ENCODE measurements at regions not wholly inside any gene's neighbourhood (a gene's known extent, or its start where the extent isn't known, plus 50 kb on each side); places are given as distances from the start of the nearest gene placed in this dataset.

DNA sequence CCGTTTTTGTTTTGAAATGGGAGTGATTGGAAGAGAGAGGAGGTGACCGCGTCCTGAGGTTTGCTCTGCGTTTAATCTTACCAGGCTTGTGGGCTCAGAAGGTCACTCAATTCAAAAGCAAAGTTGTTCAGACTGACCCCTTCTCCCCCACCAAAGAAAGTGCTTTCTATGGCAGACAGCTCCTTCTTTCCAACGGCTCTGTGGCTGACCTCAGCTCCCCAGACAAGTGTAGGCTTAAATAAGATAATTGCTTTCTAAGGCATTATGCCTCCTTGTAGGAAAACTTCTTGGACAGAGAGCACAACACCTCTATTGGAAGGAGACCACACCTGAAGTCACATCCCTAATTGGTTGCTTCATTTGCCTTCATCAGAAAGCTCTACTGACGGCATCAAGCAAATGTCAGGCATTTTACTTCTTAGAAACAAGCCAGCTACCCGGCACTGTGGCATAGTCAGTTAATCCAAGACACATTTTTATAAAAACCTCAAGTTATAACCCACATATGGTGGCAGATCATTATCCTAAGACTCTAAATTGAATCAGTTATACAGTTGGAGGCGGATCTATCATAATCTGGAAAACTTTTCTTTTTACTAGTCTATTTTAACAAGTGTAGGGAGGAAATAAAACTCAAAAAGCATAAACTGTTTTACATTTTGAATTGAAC is 94.9 kb downstream of the TMEM174 start:
- Histone ChIP-seq H3K27ac (ENCODE audit: insufficient read length, low read depth, low read length) (no peak overlapping the region), H4K8ac (replicated peaks; ENCODE audit: insufficient read length, low read depth, low read length) (no peak overlapping the region), H3K4me1 (ENCODE audit: insufficient read depth, low read length) (0 out of 2 replicates have a peak, but pooled peaks cover 4% of the 10 kb centered on the region), H2AFZ (ENCODE audit: low read length) (no peak overlapping the region), H3K56ac (ENCODE audit: insufficient read length, low read depth, low read length) (no peak overlapping the region), H4K20me1 (ENCODE audit: control insufficient read depth, insufficient read depth, insufficient read length) (no peaks in the 10 kb centered on the region), H4K91ac (ENCODE audit: insufficient read length, low read depth, low read length) (no peak overlapping the region), H3T11ph (ENCODE audit: low read length) (no peak overlapping the region), H3K9ac (ENCODE audit: extremely low read depth, insufficient read length, low read length) (no peak overlapping the region), H3K18ac (ENCODE audit: insufficient read length, low read depth, low read length) (no peak overlapping the region), H3K14ac (ENCODE audit: insufficient read depth, low read length) (no peak overlapping the region), H3K79me2 (ENCODE audit: insufficient read depth, low read length) (no peaks in the 10 kb centered on the region), H2BK12ac (ENCODE audit: insufficient read length, low read depth, low read length) (no peak overlapping the region), H3K4ac (ENCODE audit: low read depth, low read length) (no peak overlapping the region), H2BK15ac (ENCODE audit: low read depth, low read length) (no peak overlapping the region), H2BK5ac (ENCODE audit: insufficient read length, low read length) (no peak overlapping the region), H2BK120ac (ENCODE audit: low read depth, low read length, poor library complexity, severe bottlenecking) (no peak overlapping the region), H3K23me2 (ENCODE audit: insufficient read length, low read depth, low read length, poor library complexity, severe bottlenecking) (no peaks in the 10 kb centered on the region), H3K27me3 (ENCODE audit: insufficient read depth, low read length) (no peaks in the 10 kb centered on the region), H3K9me3 (ENCODE audit: control insufficient read depth, low read depth, low read length) (no peaks in the 10 kb centered on the region), H3K79me1 (ENCODE audit: insufficient read depth, low read depth, low read length, poor library complexity, severe bottlenecking) (no peaks in the 10 kb centered on the region), H3K23ac (ENCODE audit: insufficient read length, low read depth, low read length) (no peak overlapping the region), H2AK5ac (ENCODE audit: insufficient read length, low read length) (no peak overlapping the region), H3K4me2 (ENCODE audit: insufficient read depth, insufficient read length, low read length) (no peak overlapping the region), H4K5ac (ENCODE audit: insufficient read length, low read depth, low read length) (no peak overlapping the region), H2BK20ac (ENCODE audit: low read depth, low read length, poor library complexity, severe bottlenecking) (no peak overlapping the region)
- H3K27me3 Mint-ChIP-seq (ENCODE audit: low read depth), result peaks cover 10% of the 10 kb centered on the region
- H3K27ac Mint-ChIP-seq, result no peak overlapping the region
- TF ChIP-seq, protein P1, sequence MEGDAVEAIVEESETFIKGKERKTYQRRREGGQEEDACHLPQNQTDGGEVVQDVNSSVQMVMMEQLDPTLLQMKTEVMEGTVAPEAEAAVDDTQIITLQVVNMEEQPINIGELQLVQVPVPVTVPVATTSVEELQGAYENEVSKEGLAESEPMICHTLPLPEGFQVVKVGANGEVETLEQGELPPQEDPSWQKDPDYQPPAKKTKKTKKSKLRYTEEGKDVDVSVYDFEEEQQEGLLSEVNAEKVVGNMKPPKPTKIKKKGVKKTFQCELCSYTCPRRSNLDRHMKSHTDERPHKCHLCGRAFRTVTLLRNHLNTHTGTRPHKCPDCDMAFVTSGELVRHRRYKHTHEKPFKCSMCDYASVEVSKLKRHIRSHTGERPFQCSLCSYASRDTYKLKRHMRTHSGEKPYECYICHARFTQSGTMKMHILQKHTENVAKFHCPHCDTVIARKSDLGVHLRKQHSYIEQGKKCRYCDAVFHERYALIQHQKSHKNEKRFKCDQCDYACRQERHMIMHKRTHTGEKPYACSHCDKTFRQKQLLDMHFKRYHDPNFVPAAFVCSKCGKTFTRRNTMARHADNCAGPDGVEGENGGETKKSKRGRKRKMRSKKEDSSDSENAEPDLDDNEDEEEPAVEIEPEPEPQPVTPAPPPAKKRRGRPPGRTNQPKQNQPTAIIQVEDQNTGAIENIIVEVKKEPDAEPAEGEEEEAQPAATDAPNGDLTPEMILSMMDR (conservative IDR thresholded peaks at IDR 0.05), result no peak
- DNase-seq, result no peak
- no peaks in the 10 kb centered on the region for H3K36me3 Mint-ChIP-seq (ENCODE audit: insufficient read depth in 1 of 3, low read depth in 3 of 3)
- no peak overlapping the region for H3K4me3 Mint-ChIP-seq
- no CpG with 5 or more reads among the region's 8 CpGs for WGBS (ENCODE audit: extremely low coverage, insufficient read length, low lambda C conversion rate)
- H3K4me1 Mint-ChIP-seq, result peaks cover 11% of the 10 kb centered on the region in 2 experiments
- H3K9me3 Mint-ChIP-seq, result no peaks in the 10 kb centered on the region

All from H9 (cell line).